H9 (cell line): ENCODE measurements at regions not wholly inside any gene's neighbourhood (a gene's known extent, or its start where the extent isn't known, plus 50 kb on each side); places are given as distances from the start of the nearest gene placed in this dataset.

Experiments used
- DNase-seq: peaks from one replicate; pipeline ENCODE4 v3.0.0-alpha.2; 2017
- H2AFZ ChIP-seq: one replicate; pipeline ENCODE4 v1.6.1; 2013; ENCODE audit warnings: mild to moderate bottlenecking, low read length, control low read depth, moderate library complexity
- H2AK5ac ChIP-seq: 2 replicates; pipeline ENCODE4 v1.6.1; 2013; ENCODE audit warnings: low read length, control low read depth, mixed read lengths; ENCODE audit not compliant: insufficient read length
- H2BK120ac ChIP-seq: one replicate; pipeline ENCODE4 v1.6.1; 2013; ENCODE audit warnings: low read depth, mild to moderate bottlenecking, low read length, control low read depth, inconsistent platforms; ENCODE audit not compliant: poor library complexity, severe bottlenecking
- H2BK12ac ChIP-seq: 2 replicates; pipeline ENCODE4 v1.6.1; 2013; ENCODE audit warnings: low read length, control low read depth, mixed read lengths, low read depth; ENCODE audit not compliant: insufficient read length
- H2BK15ac ChIP-seq: 2 replicates; pipeline ENCODE4 v1.6.1; 2013; ENCODE audit warnings: low read depth, low read length, control low read depth
- H2BK20ac ChIP-seq: one replicate; pipeline ENCODE4 v1.6.1; 2013; ENCODE audit warnings: low read depth, mild to moderate bottlenecking, low read length, control low read depth, inconsistent platforms; ENCODE audit not compliant: poor library complexity, severe bottlenecking
- H2BK5ac ChIP-seq: 2 replicates; pipeline ENCODE4 v1.6.1; 2013; ENCODE audit warnings: low read length, control low read depth, mixed read lengths; ENCODE audit not compliant: insufficient read length
- H3K14ac ChIP-seq: 2 replicates; pipeline ENCODE4 v1.6.1; 2013; ENCODE audit warnings: low read length, control low read depth; ENCODE audit not compliant: insufficient read depth
- H3K18ac ChIP-seq: 2 replicates; pipeline ENCODE4 v1.6.1; 2013; ENCODE audit warnings: low read depth, mild to moderate bottlenecking, mixed read lengths, low read length, control low read depth; ENCODE audit not compliant: insufficient read length
- H3K23ac ChIP-seq: 2 replicates; pipeline ENCODE4 v1.6.1; 2013; ENCODE audit warnings: low read length, control low read depth, mixed read lengths, low read depth; ENCODE audit not compliant: insufficient read length
- H3K23me2 ChIP-seq: 2 replicates; pipeline ENCODE4 v1.6.1; 2013; ENCODE audit warnings: low read depth, mild to moderate bottlenecking, mixed read lengths, low read length, control low read depth; ENCODE audit not compliant: insufficient read length, poor library complexity, severe bottlenecking
- H3K27ac ChIP-seq: 2 replicates; pipeline ENCODE4 v1.5.1; 2013; ENCODE audit warnings: low read length, control low read depth, mixed read lengths, low read depth; ENCODE audit not compliant: insufficient read length
- H3K27me3 ChIP-seq: 2 replicates; pipeline ENCODE4 v1.6.1; 2013; ENCODE audit warnings: low read length, control low read depth, inconsistent platforms; ENCODE audit not compliant: insufficient read depth
- H3K4ac ChIP-seq: 2 replicates; pipeline ENCODE4 v1.6.1; 2013; ENCODE audit warnings: low read depth, mild to moderate bottlenecking, control low read depth, inconsistent platforms, low read length, moderate library complexity
- H3K4me1 ChIP-seq: 2 replicates; pipeline ENCODE4 v1.6.1; 2013; ENCODE audit warnings: low read length, control low read depth, inconsistent platforms; ENCODE audit not compliant: insufficient read depth
- H3K4me2 ChIP-seq: 2 replicates; pipeline ENCODE4 v1.6.1; 2013; ENCODE audit warnings: low read length, control low read depth, mixed read lengths; ENCODE audit not compliant: insufficient read length, insufficient read depth
- H3K56ac ChIP-seq: 2 replicates; pipeline ENCODE4 v1.6.1; 2013; ENCODE audit warnings: low read depth, mild to moderate bottlenecking, mixed read lengths, low read length, control low read depth; ENCODE audit not compliant: insufficient read length
- H3K79me1 ChIP-seq: 2 replicates; pipeline ENCODE4 v1.6.1; 2013; ENCODE audit warnings: low read depth, mild to moderate bottlenecking, moderate library complexity, low read length, control low read depth, inconsistent platforms; ENCODE audit not compliant: insufficient read depth, poor library complexity, severe bottlenecking
- H3K79me2 ChIP-seq: 2 replicates; pipeline ENCODE4 v1.6.1; 2013; ENCODE audit warnings: low read length, control low read depth, inconsistent platforms; ENCODE audit not compliant: insufficient read depth
- H3K9ac ChIP-seq: 2 replicates; pipeline ENCODE4 v1.6.1; 2013; ENCODE audit warnings: low read length, control low read depth, mixed read lengths; ENCODE audit not compliant: insufficient read length; ENCODE audit errors: extremely low read depth
- H3K9me3 ChIP-seq: one replicate; pipeline ENCODE4 v1.6.1; 2013; ENCODE audit warnings: low read depth, low read length, inconsistent platforms; ENCODE audit not compliant: control insufficient read depth
- H3T11ph ChIP-seq: one replicate; pipeline ENCODE4 v1.6.1; 2013; ENCODE audit warnings: mild to moderate bottlenecking, low read length, control low read depth, inconsistent platforms
- H4K20me1 ChIP-seq: one replicate; pipeline ENCODE4 v1.6.1; 2013; ENCODE audit not compliant: control insufficient read depth, insufficient read length, insufficient read depth
- H4K5ac ChIP-seq: 2 replicates; pipeline ENCODE4 v1.6.1; 2013; ENCODE audit warnings: low read depth, mild to moderate bottlenecking, mixed read lengths, low read length, control low read depth; ENCODE audit not compliant: insufficient read length
- H4K8ac ChIP-seq: replicated peaks from 2 replicates; pipeline ENCODE4 v1.6.1; 2013; ENCODE audit warnings: low read length, control low read depth, mixed read lengths, low read depth; ENCODE audit not compliant: insufficient read length
- H4K91ac ChIP-seq: 2 replicates; pipeline ENCODE4 v1.6.1; 2013; ENCODE audit warnings: low read depth, mild to moderate bottlenecking, moderate library complexity, mixed read lengths, low read length, control low read depth; ENCODE audit not compliant: insufficient read length
- H3K27ac Mint-ChIP-seq, 3 experiments: 2 replicates in 2 of 3; 3 replicates in 1 of 3; pipeline ENCODE4 v1.8.0; 2020 to 2021; ENCODE audit warnings: mixed read lengths in 3 of 3, mild to moderate bottlenecking in 1 of 3, moderate library complexity in 1 of 3
- H3K27me3 Mint-ChIP-seq: 2 replicates; pipeline ENCODE4 v1.8.0; 2021; ENCODE audit warnings: low read depth, mild to moderate bottlenecking, moderate library complexity, mixed read lengths
- H3K36me3 Mint-ChIP-seq, 3 experiments: 2 replicates in 2 of 3; 3 replicates in 1 of 3; pipeline ENCODE4 v1.8.0; 2020 to 2021; ENCODE audit warnings: low read depth in 3 of 3, mixed read lengths in 3 of 3; ENCODE audit not compliant: insufficient read depth in 1 of 3
- H3K4me1 Mint-ChIP-seq, 2 experiments: 2 replicates each; pipeline ENCODE4 v1.8.0; 2020; ENCODE audit warnings: mixed read lengths in 2 of 2
- H3K4me3 Mint-ChIP-seq, 2 experiments: 2 replicates in 1 of 2; 3 replicates in 1 of 2; pipeline ENCODE4 v1.8.0; 2020 to 2021; ENCODE audit warnings: mild to moderate bottlenecking in 2 of 2, mixed read lengths in 2 of 2, moderate library complexity in 1 of 2
- H3K9me3 Mint-ChIP-seq, 2 experiments: 2 replicates in 1 of 2; 3 replicates in 1 of 2; pipeline ENCODE4 v1.8.0; 2020; ENCODE audit warnings: mild to moderate bottlenecking in 2 of 2, mixed read lengths in 2 of 2, moderate library complexity in 1 of 2
- CTCF ChIP-seq: fragments of 200-600 bp; sonication (generic); conservative IDR thresholded peaks from 3 replicates; pipeline ENCODE4 v1.8.0; 2021; ENCODE audit warnings: antibody characterized with exemption, mild to moderate bottlenecking
- WGBS: extraction: QIAGEN DNeasy Blood & Tissue Kit; methylation state at CpG from one replicate; pipeline ENCODE4 v1.1.7; 2013; ENCODE audit warnings: missing lambda C conversion rate, low lambda C conversion rate, mixed read lengths; ENCODE audit not compliant: insufficient read length; ENCODE audit errors: extremely low coverage; 5-methylcytosine and 5-hydroxymethylcytosine counted together

GRCh38 chr2:128526455-128526976 lies 207.8 kb upstream of the HS6ST1 start:
- no peak overlapping the region for H2AFZ ChIP-seq
- H2AK5ac ChIP-seq: no peak overlapping the region
- H3K4me1 ChIP-seq: no peaks in the 10 kb centered on the region
- peaks cover 6 to 10% of the 10 kb centered on the region in 2 experiments for H3K4me1 Mint-ChIP-seq
- no peak overlapping the region for H3T11ph ChIP-seq
- H2BK120ac ChIP-seq: no peak overlapping the region
- H3K79me2 ChIP-seq: no peaks in the 10 kb centered on the region
- H3K56ac ChIP-seq: no peak overlapping the region
- no peak for TF ChIP-seq CTCF
- H2BK12ac ChIP-seq: no peak overlapping the region
- no peak overlapping the region for H4K91ac ChIP-seq
- H2BK15ac ChIP-seq: no peak overlapping the region
- DNase-seq: no peak
- H3K23ac ChIP-seq: no peak overlapping the region
- H3K9ac ChIP-seq: no peak overlapping the region
- H3K23me2 ChIP-seq: no peaks in the 10 kb centered on the region
- H3K4ac ChIP-seq: no peak overlapping the region
- H3K9me3 Mint-ChIP-seq: peaks cover 0 to 4% of the 10 kb centered on the region in 2 experiments; a peak in 3 of 5 replicates
- no peak overlapping the region for H2BK5ac ChIP-seq
- H4K20me1 ChIP-seq: no peaks in the 10 kb centered on the region
- WGBS: no CpG with 5 or more reads among the region's 14 CpGs
- no peaks in the 10 kb centered on the region for H3K27me3 ChIP-seq
- H3K14ac ChIP-seq: no peak overlapping the region; the same call in 1 of the 2 replicates
- H4K8ac ChIP-seq: no peak overlapping the region
- no peak overlapping the region for H3K18ac ChIP-seq
- H3K4me2 ChIP-seq: no peak overlapping the region
- H4K5ac ChIP-seq: no peak overlapping the region
- H3K27me3 Mint-ChIP-seq: peaks cover 2% of the 10 kb centered on the region; the same call in 1 of the 2 replicates
- no peak overlapping the region for H3K4me3 Mint-ChIP-seq
- peaks cover 0 to 5% (median 0%) of the 10 kb centered on the region in 3 experiments; a peak in 2 of 7 replicates for H3K36me3 Mint-ChIP-seq
- no peaks in the 10 kb centered on the region for H3K79me1 ChIP-seq
- H3K9me3 ChIP-seq: no peaks in the 10 kb centered on the region
- peak overlapping the region in 1 of 3 experiments; percentile 49; a peak in 1 of 7 replicates for H3K27ac Mint-ChIP-seq
- no peak overlapping the region for H3K27ac ChIP-seq
- H2BK20ac ChIP-seq: no peak overlapping the region
